GM23338 (cell line): ENCODE measurements at regions not wholly inside any gene's neighbourhood (a gene's known extent, or its start where the extent isn't known, plus 50 kb on each side); places are given as distances from the start of the nearest gene placed in this dataset.

Experiments used
- ATAC-seq: fragments of 200-7000 bp; cut with Tn5 transposase; 3 replicates; pipeline ENCODE4 v1.9.1; 2020
- DNase-seq: peaks from one replicate; pipeline ENCODE4 v3.0.0-alpha.2; 2015; ENCODE audit warnings: low spot score
- H2AFZ ChIP-seq: fragments of 200-600 bp; sonication (generic); 2 replicates; pipeline ENCODE4 v1.8.0; 2016; ENCODE audit warnings: antibody characterized with exemption, mild to moderate bottlenecking, moderate library complexity
- H3F3A ChIP-seq: fragments of 200-600 bp; sonication (generic); replicated peaks from 2 replicates; pipeline ENCODE4 v1.8.0; 2017; ENCODE audit warnings: antibody characterized with exemption, mixed run types, low read depth
- H3K27ac ChIP-seq: fragments of 200-600 bp; sonication (generic); 2 replicates; pipeline ENCODE4 v1.6.1; 2016; ENCODE audit warnings: low read depth
- H3K27me3 ChIP-seq: fragments of 200-600 bp; sonication (generic); 2 replicates; pipeline ENCODE4 v1.8.0; 2016; ENCODE audit warnings: mild to moderate bottlenecking, mixed run types, moderate library complexity; ENCODE audit not compliant: insufficient read depth
- H3K36me3 ChIP-seq: fragments of 200-600 bp; sonication (generic); 2 replicates; pipeline ENCODE4 v1.8.0; 2016; ENCODE audit warnings: mild to moderate bottlenecking; ENCODE audit not compliant: insufficient read depth
- H3K4me1 ChIP-seq: fragments of 200-600 bp; sonication (generic); 2 replicates; pipeline ENCODE4 v1.8.0; 2016; ENCODE audit warnings: mild to moderate bottlenecking, moderate library complexity; ENCODE audit not compliant: insufficient read depth
- H3K4me2 ChIP-seq: fragments of 200-600 bp; sonication (generic); 2 replicates; pipeline ENCODE4 v1.7.1; 2017; ENCODE audit warnings: mixed run types
- H3K4me3 ChIP-seq: fragments of 200-600 bp; sonication (generic); 2 replicates; pipeline ENCODE4 v1.6.1; 2016; ENCODE audit warnings: mixed run types
- H3K79me2 ChIP-seq: fragments of 200-600 bp; sonication (generic); replicated peaks from 2 replicates; pipeline ENCODE4 v1.8.0; 2017; ENCODE audit warnings: mild to moderate bottlenecking; ENCODE audit not compliant: insufficient read depth
- H3K9me2 ChIP-seq: fragments of 200-600 bp; sonication (generic); 2 replicates; pipeline ENCODE4 v1.8.0; 2017; ENCODE audit not compliant: insufficient read depth
- H4K20me1 ChIP-seq: fragments of 200-600 bp; sonication (generic); replicated peaks from 2 replicates; pipeline ENCODE4 v1.8.0; 2017; ENCODE audit warnings: mild to moderate bottlenecking; ENCODE audit not compliant: insufficient read depth
- H3K27ac Mint-ChIP-seq: 2 replicates; pipeline ENCODE4 v1.8.0; 2020; ENCODE audit warnings: inconsistent platforms, mild to moderate bottlenecking, moderate library complexity, mixed read lengths
- H3K27me3 Mint-ChIP-seq: 3 replicates; pipeline ENCODE4 v1.8.0; 2022; ENCODE audit warnings: low read depth, mild to moderate bottlenecking, moderate library complexity, mixed read lengths, inconsistent platforms; ENCODE audit not compliant: insufficient read depth, poor library complexity
- H3K36me3 Mint-ChIP-seq: 3 replicates; pipeline ENCODE4 v1.8.0; 2021; ENCODE audit warnings: low read depth, mild to moderate bottlenecking, inconsistent platforms, moderate library complexity, mixed read lengths
- H3K4me1 Mint-ChIP-seq: 3 replicates; pipeline ENCODE4 v1.8.0; 2020; ENCODE audit warnings: mild to moderate bottlenecking, inconsistent platforms, mixed read lengths
- H3K4me3 Mint-ChIP-seq: 3 replicates; pipeline ENCODE4 v1.8.0; 2021; ENCODE audit warnings: moderate library complexity, mild to moderate bottlenecking, inconsistent platforms, mixed read lengths
- H3K9me3 Mint-ChIP-seq: 3 replicates; pipeline ENCODE4 v1.8.0; 2020; ENCODE audit warnings: moderate library complexity, mild to moderate bottlenecking, inconsistent platforms, mixed read lengths
- CREB1 ChIP-seq: fragments of 250-450 bp; sonication (Bioruptor Pico); IDR thresholded peaks from 2 replicates; pipeline ENCODE4 v1.5.0; 2020; ENCODE audit warnings: low read depth, mild to moderate bottlenecking, moderate library complexity
- CTCF ChIP-seq, 2 experiments: fragments of 200-600 bp in 1 of 2; sonication (generic) in 1 of 2; conservative IDR thresholded peaks; 2 replicates each; pipeline versions ENCODE4 v1.5.1 to v1.6.1; 2016 to 2017; ENCODE audit warnings: antibody characterized with exemption in 2 of 2, low read depth in 2 of 2, mild to moderate bottlenecking in 2 of 2, moderate library complexity in 1 of 2
- ETS1 ChIP-seq: IDR thresholded peaks from 2 replicates; pipeline ENCODE4 v1.6.1; 2016; ENCODE audit warnings: antibody characterized with exemption
- EZH2 ChIP-seq: fragments of 200-600 bp; sonication (generic); IDR thresholded peaks from one replicate; pipeline ENCODE4 v1.8.0; 2017; ENCODE audit warnings: antibody characterized with exemption, mild to moderate bottlenecking, low read depth; ENCODE audit not compliant: unreplicated experiment
- EZH2phosphoT487 ChIP-seq: fragments of 200-600 bp; sonication (generic); IDR thresholded peaks from one replicate; pipeline ENCODE4 v1.8.1; 2018; ENCODE audit warnings: antibody characterized with exemption; ENCODE audit not compliant: unreplicated experiment
- JUNB ChIP-seq: IDR thresholded peaks from one replicate; pipeline ENCODE4 v1.6.1; 2016; ENCODE audit warnings: antibody characterized with exemption; ENCODE audit not compliant: unreplicated experiment
- NANOG ChIP-seq: IDR thresholded peaks from 2 replicates; pipeline ENCODE4 v1.6.1; 2016; ENCODE audit warnings: antibody characterized with exemption, borderline replicate concordance
- POLR2AphosphoS5 ChIP-seq: IDR thresholded peaks from 2 replicates; pipeline ENCODE4 v1.6.1; 2016; ENCODE audit warnings: antibody characterized with exemption, low read depth
- REST ChIP-seq: IDR thresholded peaks from one replicate; pipeline ENCODE4 v1.6.1; 2018; ENCODE audit warnings: antibody characterized with exemption; ENCODE audit not compliant: unreplicated experiment
- STAT1 ChIP-seq: IDR thresholded peaks from one replicate; pipeline ENCODE4 v1.6.1; 2016; ENCODE audit warnings: antibody characterized with exemption; ENCODE audit not compliant: unreplicated experiment
- ZNF114 ChIP-seq: fragments of 250-450 bp; sonication (Bioruptor Pico); IDR thresholded peaks from 2 replicates; pipeline ENCODE4 v1.5.0; 2020; ENCODE audit warnings: mild to moderate bottlenecking, moderate library complexity
- ZNF331 ChIP-seq: fragments of 250-450 bp; sonication (Bioruptor Pico); IDR thresholded peaks from 2 replicates; pipeline ENCODE4 v1.5.0; 2020; ENCODE audit warnings: low read depth, mild to moderate bottlenecking, moderate library complexity
- ZNF462 ChIP-seq: fragments of 250-450 bp; sonication (Bioruptor Pico); IDR thresholded peaks from 2 replicates; pipeline ENCODE4 v1.5.0; 2020; ENCODE audit warnings: mild to moderate bottlenecking, moderate library complexity

GRCh38 chr18:70419526-70419925 lies 130.7 kb downstream of the SOCS6 start:
- ATAC-seq: no peak
- Histone ChIP-seq H3K27ac (no peak overlapping the region), H3K27me3 (no peaks in the 10 kb centered on the region), H4K20me1 (no peaks in the 10 kb centered on the region), H2AFZ (peak overlapping the region; percentile 60; the same call in 1 of the 2 replicates), H3K9me2 (no peaks in the 10 kb centered on the region), H3K36me3 (no peaks in the 10 kb centered on the region), H3K4me3 (no peak overlapping the region), H3K4me2 (no peak overlapping the region), H3F3A (no peaks in the 10 kb centered on the region), H3K79me2 (no peaks in the 10 kb centered on the region), H3K4me1 (peaks cover 11% of the 10 kb centered on the region)
- TF ChIP-seq CTCF (conservative IDR thresholded peaks at IDR 0.05; ENCODE audit: low read depth in 2 of 2): no peak
- TF ChIP-seq ZNF331: no peak
- TF ChIP-seq ETS1: no peak
- no peak for TF ChIP-seq NANOG
- no peak for TF ChIP-seq POLR2AphosphoS5
- TF ChIP-seq EZH2phosphoT487: no peak
- TF ChIP-seq STAT1: no peak
- no peak for TF ChIP-seq JUNB
- TF ChIP-seq ZNF462 (CRISPR knock-in tag): no peak
- TF ChIP-seq ZNF114 (CRISPR knock-in tag): no peak
- TF ChIP-seq EZH2: no peak
- TF ChIP-seq REST: no peak
- no peak for TF ChIP-seq CREB1 (CRISPR knock-in tag)
- Mint-ChIP-seq H3K27ac (no peak overlapping the region), H3K4me1 (peaks cover 28% of the 10 kb centered on the region), H3K9me3 (no peaks in the 10 kb centered on the region), H3K4me3 (no peak overlapping the region), H3K36me3 (no peaks in the 10 kb centered on the region), H3K27me3 (no peaks in the 10 kb centered on the region)
- no peak for DNase-seq
